Muscle layer of colon (tissue), 2 donors: ENCODE measurements at regions not wholly inside any gene's neighbourhood (a gene's known extent, or its start where the extent isn't known, plus 50 kb on each side); places are given as distances from the start of the nearest gene placed in this dataset.

Experiments
- H3K27ac ChIP-seq: one replicate; pipeline ENCODE4 v1.7.0; 2013; ENCODE audit warnings: low read depth, mild to moderate bottlenecking, low read length, moderate library complexity
- H3K27me3 ChIP-seq, 2 donors: one replicate each; pipeline ENCODE4 v1.7.0; 2013; ENCODE audit warnings: low read length in 2 of 2, mild to moderate bottlenecking in 2 of 2; ENCODE audit not compliant: insufficient read depth in 2 of 2, control insufficient read depth in 1 of 2
- H3K36me3 ChIP-seq: one replicate; pipeline ENCODE4 v1.7.0; 2013; ENCODE audit warnings: mild to moderate bottlenecking, low read length; ENCODE audit not compliant: insufficient read depth
- H3K4me1 ChIP-seq: one replicate; pipeline ENCODE4 v1.7.0; 2013; ENCODE audit warnings: mild to moderate bottlenecking, low read length; ENCODE audit not compliant: insufficient read depth
- H3K4me3 ChIP-seq, 2 donors: one replicate each; pipeline ENCODE4 v1.7.0; 2013; ENCODE audit warnings: low read length in 2 of 2, low read depth in 1 of 2, mild to moderate bottlenecking in 1 of 2, moderate library complexity in 1 of 2
- H3K9ac ChIP-seq: one replicate; pipeline ENCODE4 v1.7.0; 2013; ENCODE audit warnings: low read length
- H3K9me3 ChIP-seq: one replicate; pipeline ENCODE4 v1.7.0; 2013; ENCODE audit warnings: mild to moderate bottlenecking, low read length
- donor health status: abdominal sarcoma.
- donor health status: Adenocarcinoma of cecum.

DNA sequence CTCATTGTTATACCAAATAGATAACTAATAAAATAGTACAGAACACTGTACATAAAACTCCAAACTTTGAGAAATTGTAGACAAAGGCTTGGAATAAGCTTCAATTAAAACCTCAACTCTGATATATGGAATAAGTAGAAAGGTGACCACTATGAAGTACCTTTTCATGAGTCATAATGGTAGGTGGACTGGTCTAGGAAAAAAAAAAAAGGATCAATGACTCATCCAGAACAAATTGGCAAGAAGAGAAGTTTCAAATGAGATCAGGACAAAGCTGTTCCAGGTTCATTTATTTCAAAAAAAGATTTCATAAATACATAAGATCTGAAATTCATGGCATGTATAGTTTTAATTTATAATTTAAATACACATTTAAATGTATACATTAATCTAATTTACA, 769.7 kb downstream of the SUCLG1 start:
- Histone ChIP-seq H3K9me3 (no peaks in the 10 kb centered on the region), H3K27ac (no peak overlapping the region), H3K4me3 (no peak overlapping the region), H3K27me3 (no peaks in the 10 kb centered on the region), H3K9ac (no peak overlapping the region), H3K4me1 (no peaks in the 10 kb centered on the region), H3K36me3 (no peaks in the 10 kb centered on the region)

DNA sequence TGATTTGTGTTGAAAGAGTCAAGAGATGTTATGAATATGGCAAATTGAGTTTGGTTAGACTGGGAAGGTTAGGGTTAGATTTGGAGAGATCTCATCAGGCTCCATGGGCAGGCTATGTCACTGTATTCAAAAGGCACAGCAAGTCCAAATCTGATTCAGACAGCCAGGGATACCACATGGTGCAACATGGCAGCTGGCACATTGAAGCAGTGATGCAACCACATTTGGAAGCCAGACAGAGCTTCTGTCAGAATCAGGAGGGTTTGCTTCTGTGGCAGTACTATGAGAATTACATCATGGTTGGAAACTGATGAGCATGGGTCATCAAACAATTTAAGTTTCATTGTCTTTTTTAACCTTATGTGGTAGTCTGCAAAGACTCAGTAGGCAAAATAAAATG, 772.2 kb downstream of the SUCLG1 start:
- no peak overlapping the region for H3K27ac ChIP-seq
- H3K9ac ChIP-seq, result no peak overlapping the region
- no peaks in the 10 kb centered on the region for H3K4me1 ChIP-seq
- no peaks in the 10 kb centered on the region for H3K36me3 ChIP-seq
- H3K4me3 ChIP-seq, result no peak overlapping the region
- H3K27me3 ChIP-seq, result no peaks in the 10 kb centered on the region
- no peaks in the 10 kb centered on the region for H3K9me3 ChIP-seq

DNA sequence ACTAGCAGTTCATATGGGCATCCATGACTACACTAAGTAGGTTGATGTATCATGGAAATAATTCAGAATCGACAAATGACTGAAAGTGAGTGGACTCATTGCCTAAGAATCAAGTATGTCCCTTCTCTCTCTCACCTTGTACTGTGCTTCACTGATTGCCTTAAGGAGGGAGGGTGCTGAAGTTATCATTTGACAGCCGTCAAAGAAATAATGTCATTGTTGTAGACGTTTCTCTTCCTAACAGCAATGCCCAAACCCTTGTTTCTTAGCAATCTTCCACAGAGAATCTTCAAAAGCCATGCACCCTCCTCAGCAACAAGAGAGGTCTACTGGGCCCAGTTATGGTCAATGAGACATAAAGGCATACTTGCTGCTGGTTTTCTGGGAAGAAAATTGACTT, 785.0 kb downstream of the SUCLG1 start:
- Histone ChIP-seq H3K27me3 (no peaks in the 10 kb centered on the region), H3K9me3 (no peaks in the 10 kb centered on the region), H3K4me1 (no peaks in the 10 kb centered on the region), H3K36me3 (no peaks in the 10 kb centered on the region), H3K27ac (no peak overlapping the region), H3K9ac (no peak overlapping the region), H3K4me3 (no peak overlapping the region)

DNA sequence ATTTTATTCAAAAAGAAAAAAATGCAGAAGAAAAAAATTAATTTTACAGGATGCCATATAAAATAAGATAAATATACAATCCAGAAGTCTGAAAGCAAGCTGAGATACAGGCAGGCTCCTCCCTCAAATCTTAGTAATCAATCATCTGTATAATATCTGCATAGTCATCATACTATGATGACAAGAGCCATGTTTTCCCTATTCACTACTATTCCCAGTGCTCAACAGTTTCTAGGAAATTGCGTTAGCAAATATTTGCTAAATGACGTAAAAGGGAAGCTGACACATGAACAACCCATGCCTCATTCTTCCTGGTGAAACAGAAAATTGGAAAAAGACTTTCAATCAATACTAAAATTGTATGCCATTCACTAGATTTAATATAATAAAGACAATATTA, 793.2 kb downstream of the SUCLG1 start:
- no peaks in the 10 kb centered on the region for H3K27me3 ChIP-seq
- no peak overlapping the region for H3K27ac ChIP-seq
- H3K9me3 ChIP-seq, result no peaks in the 10 kb centered on the region
- no peaks in the 10 kb centered on the region for H3K4me1 ChIP-seq
- H3K4me3 ChIP-seq, result no peak overlapping the region
- H3K36me3 ChIP-seq, result no peaks in the 10 kb centered on the region
- no peak overlapping the region for H3K9ac ChIP-seq

DNA sequence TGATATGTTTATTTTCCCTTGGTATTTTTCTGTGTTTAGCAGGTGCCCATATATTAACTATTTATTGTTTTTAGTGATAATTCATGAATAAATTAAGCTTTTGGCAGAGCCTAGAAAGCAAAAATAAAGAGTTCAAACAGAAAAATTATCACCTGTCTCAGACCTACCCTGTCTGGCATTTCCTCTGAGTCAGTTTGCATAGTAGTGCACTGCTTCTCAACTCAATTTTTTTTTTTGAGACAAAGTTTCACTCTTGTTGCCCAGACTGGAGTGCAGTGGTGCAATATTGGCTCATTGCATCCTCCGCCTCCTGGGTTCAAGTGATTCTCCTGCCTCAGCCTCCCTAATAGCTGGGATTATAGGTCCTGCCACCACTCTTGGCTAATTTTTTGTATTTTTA, 793.9 kb downstream of the SUCLG1 start:
- Histone ChIP-seq H3K9me3 (no peaks in the 10 kb centered on the region), H3K36me3 (no peaks in the 10 kb centered on the region), H3K27me3 (no peaks in the 10 kb centered on the region), H3K4me3 (no peak overlapping the region), H3K27ac (no peak overlapping the region), H3K9ac (no peak overlapping the region), H3K4me1 (no peaks in the 10 kb centered on the region)

DNA sequence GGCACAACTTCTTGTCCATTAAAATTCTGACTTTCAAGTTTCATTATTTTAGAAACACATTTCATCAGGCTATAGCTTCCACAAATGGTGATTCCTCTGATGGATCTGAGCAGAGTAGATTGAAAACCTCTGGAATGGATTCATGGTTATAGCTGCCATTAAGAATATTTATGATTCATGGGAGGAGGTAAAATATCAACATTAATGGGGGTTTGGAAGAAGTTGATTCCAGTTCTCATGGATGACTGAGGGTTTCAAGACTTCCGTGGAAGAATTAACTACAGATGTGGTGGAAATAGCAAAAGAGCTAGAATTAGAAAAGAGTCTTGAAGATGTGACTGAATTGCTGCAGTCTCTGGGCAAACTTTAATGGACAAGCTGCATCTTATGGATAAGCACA, 797.4 kb downstream of the SUCLG1 start:
- no peaks in the 10 kb centered on the region for H3K4me1 ChIP-seq

DNA sequence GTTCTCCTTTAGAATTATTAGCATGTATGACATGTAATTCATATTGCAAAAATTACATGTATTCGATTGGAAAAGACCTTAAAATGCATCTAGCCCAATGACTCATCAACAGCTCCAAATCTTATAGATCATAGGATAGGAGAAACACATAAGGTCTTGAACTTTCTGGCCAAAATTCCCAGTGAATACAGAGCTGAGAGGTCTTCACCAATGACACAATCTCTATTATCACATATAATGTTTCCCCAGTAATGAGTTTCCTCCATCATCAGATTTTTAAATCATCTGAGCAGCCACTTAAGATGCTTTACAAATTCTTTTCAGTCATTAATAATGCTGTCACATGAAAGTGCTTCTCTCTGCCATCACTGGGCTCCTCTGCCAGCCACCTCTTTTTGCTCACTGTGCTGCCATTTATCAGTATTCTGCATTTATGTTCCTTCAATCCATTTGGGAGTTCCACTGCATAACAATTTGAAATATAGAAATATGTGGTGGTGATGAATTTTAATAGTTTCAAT, 804.9 kb downstream of the SUCLG1 start:
- Histone ChIP-seq H3K36me3 (no peaks in the 10 kb centered on the region), H3K9me3 (no peaks in the 10 kb centered on the region), H3K27ac (no peak overlapping the region), H3K27me3 (no peaks in the 10 kb centered on the region), H3K4me3 (no peak overlapping the region), H3K9ac (no peak overlapping the region), H3K4me1 (peaks cover 5% of the 10 kb centered on the region)

More for the DNA sequence above, 797.4 kb downstream of the SUCLG1 start:
- Histone ChIP-seq H3K27ac (no peak overlapping the region), H3K9ac (no peak overlapping the region), H3K27me3 (no peaks in the 10 kb centered on the region), H3K4me3 (no peak overlapping the region), H3K9me3 (no peaks in the 10 kb centered on the region), H3K36me3 (no peaks in the 10 kb centered on the region)

DNA sequence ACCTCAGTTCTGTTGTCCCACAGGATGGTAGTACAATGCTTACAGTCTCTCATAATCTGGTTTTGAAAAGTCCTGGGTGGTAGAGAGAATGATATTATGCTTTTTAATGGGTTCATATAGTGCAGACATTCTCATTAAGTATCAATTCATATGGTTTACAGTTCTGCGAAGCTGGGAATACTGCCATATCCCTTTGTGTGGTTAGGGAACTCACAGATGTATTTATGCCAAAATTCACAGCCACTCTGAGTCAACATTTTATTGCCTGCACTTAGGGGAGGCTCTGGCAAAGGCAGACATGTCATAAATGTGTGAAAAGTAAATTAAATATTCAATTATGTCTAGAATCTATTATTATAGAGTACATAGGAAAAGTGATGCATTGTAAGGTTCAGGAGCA, 808.2 kb downstream of the SUCLG1 start:
- H3K27me3 ChIP-seq, result no peaks in the 10 kb centered on the region
- H3K27ac ChIP-seq, result no peak overlapping the region
- H3K9ac ChIP-seq, result no peak overlapping the region
- H3K4me1 ChIP-seq, result peaks cover 5% of the 10 kb centered on the region
- no peaks in the 10 kb centered on the region for H3K9me3 ChIP-seq
- H3K4me3 ChIP-seq, result no peak overlapping the region
- H3K36me3 ChIP-seq, result no peaks in the 10 kb centered on the region

DNA sequence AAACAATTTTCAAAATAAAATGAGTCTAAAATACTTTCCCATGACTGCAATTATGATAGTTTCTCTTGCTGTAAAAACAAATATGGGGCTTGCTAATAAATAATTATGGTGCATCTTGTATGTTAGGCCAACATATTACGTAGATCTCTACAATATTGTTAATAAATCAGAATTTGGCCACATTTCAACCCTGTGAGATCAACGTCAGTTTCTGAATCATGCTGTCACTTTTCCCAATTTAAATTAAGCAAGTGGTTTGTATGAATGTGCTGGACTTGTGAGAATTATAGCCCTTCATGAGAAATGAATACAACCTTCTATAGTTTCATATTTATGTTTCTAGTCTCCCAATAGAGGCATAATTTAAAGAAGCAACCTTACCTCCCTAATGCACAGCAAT, 808.9 kb downstream of the SUCLG1 start:
- no peaks in the 10 kb centered on the region for H3K9me3 ChIP-seq
- H3K27me3 ChIP-seq, result no peaks in the 10 kb centered on the region
- H3K27ac ChIP-seq, result no peak overlapping the region
- no peaks in the 10 kb centered on the region for H3K36me3 ChIP-seq
- peaks cover 5% of the 10 kb centered on the region for H3K4me1 ChIP-seq
- no peak overlapping the region for H3K4me3 ChIP-seq
- no peak overlapping the region for H3K9ac ChIP-seq

DNA sequence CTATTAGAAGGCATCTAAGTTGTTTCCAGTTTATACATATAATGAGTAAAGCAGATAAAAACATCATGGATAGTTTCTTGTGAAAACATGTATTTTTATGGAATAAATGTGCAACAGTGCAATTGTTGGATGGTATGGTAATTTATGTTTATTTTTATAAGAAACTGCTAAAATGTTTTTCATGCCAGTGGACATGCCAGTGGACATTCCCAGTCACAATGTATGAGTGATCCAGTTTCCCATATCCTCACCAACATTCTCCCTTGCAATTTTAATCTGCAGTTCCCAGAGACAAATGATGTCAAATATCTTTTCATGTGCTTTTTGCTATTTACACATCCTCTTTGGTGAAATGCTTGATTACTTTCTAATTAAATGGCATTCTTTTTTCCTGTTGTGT, 818.6 kb downstream of the SUCLG1 start:
- H3K27ac ChIP-seq, result no peak overlapping the region
- H3K9me3 ChIP-seq, result no peaks in the 10 kb centered on the region
- no peak overlapping the region for H3K4me3 ChIP-seq
- H3K27me3 ChIP-seq, result no peaks in the 10 kb centered on the region
- no peak overlapping the region for H3K9ac ChIP-seq
- no peaks in the 10 kb centered on the region for H3K4me1 ChIP-seq
- H3K36me3 ChIP-seq, result no peaks in the 10 kb centered on the region

DNA sequence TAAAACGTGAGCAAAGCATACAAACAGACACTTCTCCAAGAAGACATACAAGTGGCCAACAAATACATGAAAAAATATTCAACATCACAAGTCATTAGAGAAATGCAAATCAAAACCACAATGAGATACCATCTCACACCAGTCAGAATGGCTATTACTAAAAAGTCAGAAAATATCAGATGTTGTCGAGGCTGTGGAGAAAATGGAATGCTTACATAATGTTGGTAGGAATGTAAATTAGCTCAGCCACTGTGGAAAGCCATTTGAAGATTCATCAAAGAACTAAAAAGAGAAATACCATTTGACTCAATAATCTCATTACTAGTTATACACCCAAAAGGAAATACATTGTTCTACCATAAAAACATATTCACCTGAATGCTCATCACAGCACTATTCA, 825.7 kb downstream of the SUCLG1 start:
- Histone ChIP-seq H3K36me3 (no peaks in the 10 kb centered on the region), H3K4me3 (no peak overlapping the region), H3K9ac (no peak overlapping the region), H3K4me1 (no peaks in the 10 kb centered on the region), H3K9me3 (no peaks in the 10 kb centered on the region), H3K27ac (no peak overlapping the region), H3K27me3 (no peaks in the 10 kb centered on the region)

DNA sequence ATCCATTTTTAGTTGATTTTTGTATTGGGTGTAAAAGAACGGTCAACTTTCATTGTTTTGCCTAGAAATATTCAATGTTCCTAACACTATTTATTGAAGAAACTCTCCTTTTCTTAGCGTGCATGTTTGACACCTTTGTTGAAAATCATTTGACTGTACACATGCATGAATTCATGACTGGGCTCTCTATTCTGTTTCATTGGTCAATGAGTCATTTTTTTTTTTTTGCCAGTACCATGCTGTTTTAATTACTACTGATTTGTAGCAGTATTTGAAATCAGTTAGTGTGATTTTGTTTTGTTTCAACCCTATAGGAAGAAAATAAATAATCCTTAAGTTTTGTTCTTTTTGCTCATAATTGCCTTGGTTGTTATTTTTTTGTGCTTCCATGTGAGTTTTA, 828.7 kb downstream of the SUCLG1 start:
- Histone ChIP-seq H3K9ac (no peak overlapping the region), H3K27me3 (no peaks in the 10 kb centered on the region), H3K4me3 (no peak overlapping the region), H3K9me3 (no peaks in the 10 kb centered on the region), H3K27ac (no peak overlapping the region), H3K36me3 (no peaks in the 10 kb centered on the region), H3K4me1 (no peaks in the 10 kb centered on the region)
